Esophagus squamous epithelium (tissue), 5 donors: ENCODE measurements at regions not wholly inside any gene's neighbourhood (a gene's known extent, or its start where the extent isn't known, plus 50 kb on each side); places are given as distances from the start of the nearest gene placed in this dataset.

ENCODE experiments used
- DNase-seq: peaks from one replicate; lab custom pipeline; 2025; lab: John Stamatoyannopoulos, UW
- H3K27ac ChIP-seq, 4 donors: fragments of 200-600 bp; sonication (generic); one replicate each; pipeline ENCODE4 v1.5.1; 2016 to 2019; ENCODE audit warnings: mild to moderate bottlenecking in 1 of 4
- H3K27me3 ChIP-seq, 4 donors: fragments of 200-600 bp; sonication (generic); 1 replicate in 3 of 4; 2 replicates in 1 of 4; pipeline versions ENCODE4 v1.5.1 to v1.6.0; 2017 to 2021; ENCODE audit warnings: antibody characterized with exemption in 1 of 4
- H3K36me3 ChIP-seq, 3 donors: fragments of 200-600 bp; sonication (generic); one replicate each; pipeline ENCODE4 v1.5.1; 2016 to 2019
- H3K4me1 ChIP-seq, 3 donors: fragments of 200-600 bp; sonication (generic); one replicate each; pipeline ENCODE4 v1.5.1; 2017 to 2019
- H3K4me3 ChIP-seq, 4 donors: fragments of 200-600 bp; sonication (generic); 1 replicate in 3 of 4; 2 replicates in 1 of 4; pipeline ENCODE4 v1.5.1; 2016 to 2019; ENCODE audit warnings: mild to moderate bottlenecking in 2 of 4, moderate library complexity in 1 of 4
- H3K9me3 ChIP-seq, 3 donors: fragments of 200-600 bp; sonication (generic); one replicate each; pipeline ENCODE4 v1.5.1; 2016 to 2019
- CTCF ChIP-seq, 6 experiments: fragments of 450-650 bp in 4 of 6; fragments of 200-600 bp in 2 of 6; sonication (generic) in 2 of 6; IDR thresholded peaks; one replicate each; pipeline ENCODE4 v1.5.1; 2016 to 2019; ENCODE audit warnings: antibody characterized with exemption in 6 of 6, mild to moderate bottlenecking in 4 of 6, moderate library complexity in 4 of 6
- POLR2A ChIP-seq, 4 donors: fragments of 450-650 bp; IDR thresholded peaks; one replicate each; pipeline ENCODE4 v1.6.1; 2017; ENCODE audit warnings: antibody characterized with exemption in 4 of 4, mild to moderate bottlenecking in 4 of 4, moderate library complexity in 3 of 4
- WGBS, 2 donors: methylation state at CpG; one replicate each; pipeline ENCODE4 v1.1.5; 2018; 5-methylcytosine and 5-hydroxymethylcytosine counted together
- intact Hi-C: fragments of 100-400 bp; cut with DNase I; formaldehyde crosslinking; loops from one replicate; pipeline ENCODE4 v1.15.0; 2022
- donor health status: DM: yes; HTN: yes; CAD: no.

- intact Hi-C loops: no loop called here
- Histone ChIP-seq H3K27me3 (no peaks in the 10 kb centered on the region), H3K4me1 (no peaks in the 10 kb centered on the region), H3K27ac (no peak overlapping the region), H3K36me3 (no peaks in the 10 kb centered on the region), H3K9me3 (no peaks in the 10 kb centered on the region), H3K4me3 (no peak overlapping the region)
- TF ChIP-seq CTCF (IDR thresholded peaks at IDR 0.05): no peak
- TF ChIP-seq POLR2A (IDR thresholded peaks at IDR 0.05): no peak
- no peak for DNase-seq
- 57 to 58% methylated on average over 3 of the region's 3 CpGs for WGBS, 2 donors
Observed at GRCh38 chr3:21893242-21893641, 142.2 kb upstream of the ZNF385D start.

GRCh38 chr3:21894459-21895340, 143.7 kb upstream of the ZNF385D start:
- no peaks in the 10 kb centered on the region for H3K4me1 ChIP-seq
- TF ChIP-seq POLR2A (IDR thresholded peaks at IDR 0.05): no peak
- peak in 5 of 6 experiments; percentile 27 to 56 (median 48) for TF ChIP-seq CTCF (IDR thresholded peaks at IDR 0.05)
- no peak overlapping the region for H3K4me3 ChIP-seq
- H3K27ac ChIP-seq: no peak overlapping the region
- WGBS, 2 donors: 59 to 65% methylated on average over 3 of the region's 3 CpGs
- H3K27me3 ChIP-seq: no peaks in the 10 kb centered on the region
- no peaks in the 10 kb centered on the region for H3K36me3 ChIP-seq
- intact Hi-C loops: no loop called here
- H3K9me3 ChIP-seq: no peaks in the 10 kb centered on the region
- DNase-seq: no peak

GRCh38 chr3:21898316-21898715, 147.3 kb upstream of the ZNF385D start:
- Histone ChIP-seq H3K9me3 (no peaks in the 10 kb centered on the region), H3K4me3 (no peak overlapping the region), H3K36me3 (no peaks in the 10 kb centered on the region), H3K27ac (no peak overlapping the region), H3K27me3 (no peaks in the 10 kb centered on the region), H3K4me1 (no peaks in the 10 kb centered on the region)
- no peak for DNase-seq
- intact Hi-C loops: no loop called here
- no peak for TF ChIP-seq POLR2A (IDR thresholded peaks at IDR 0.05)
- no peak for TF ChIP-seq CTCF (IDR thresholded peaks at IDR 0.05)

- intact Hi-C loops: no loop called here
- TF ChIP-seq CTCF (IDR thresholded peaks at IDR 0.05) (no peak), POLR2A (IDR thresholded peaks at IDR 0.05) (no peak)
- Histone ChIP-seq H3K9me3 (no peaks in the 10 kb centered on the region), H3K36me3 (no peaks in the 10 kb centered on the region), H3K27me3 (no peaks in the 10 kb centered on the region), H3K4me1 (no peaks in the 10 kb centered on the region), H3K27ac (no peak overlapping the region), H3K4me3 (no peak overlapping the region)
- no peak for DNase-seq
- 27 to 31% methylated on average over 4 of the region's 4 CpGs for WGBS, 2 donors
Observed at GRCh38 chr3:21901484-21901883, 150.5 kb upstream of the ZNF385D start.

GRCh38 chr3:21902956-21903355, 151.9 kb upstream of the ZNF385D start:
- Histone ChIP-seq H3K4me3 (no peak overlapping the region), H3K27me3 (no peaks in the 10 kb centered on the region), H3K36me3 (no peaks in the 10 kb centered on the region), H3K27ac (no peak overlapping the region), H3K9me3 (no peaks in the 10 kb centered on the region), H3K4me1 (no peaks in the 10 kb centered on the region)
- DNase-seq: no peak
- 82 to 91% methylated on average over 4 of the region's 4 CpGs for WGBS, 2 donors
- TF ChIP-seq CTCF (IDR thresholded peaks at IDR 0.05) (no peak), POLR2A (IDR thresholded peaks at IDR 0.05) (no peak)
- intact Hi-C loops: no loop called here
